ENCODE measurements at regions not wholly inside any gene's neighbourhood (a gene's known extent, or its start where the extent isn't known, plus 50 kb on each side); places are given as distances from the start of the nearest gene placed in this dataset.
"Not testable (repeated sequence)": the region's sequence is repeated elsewhere in the genome, so short reads cannot be mapped to it uniquely, and the experiment has no call there.

DNA sequence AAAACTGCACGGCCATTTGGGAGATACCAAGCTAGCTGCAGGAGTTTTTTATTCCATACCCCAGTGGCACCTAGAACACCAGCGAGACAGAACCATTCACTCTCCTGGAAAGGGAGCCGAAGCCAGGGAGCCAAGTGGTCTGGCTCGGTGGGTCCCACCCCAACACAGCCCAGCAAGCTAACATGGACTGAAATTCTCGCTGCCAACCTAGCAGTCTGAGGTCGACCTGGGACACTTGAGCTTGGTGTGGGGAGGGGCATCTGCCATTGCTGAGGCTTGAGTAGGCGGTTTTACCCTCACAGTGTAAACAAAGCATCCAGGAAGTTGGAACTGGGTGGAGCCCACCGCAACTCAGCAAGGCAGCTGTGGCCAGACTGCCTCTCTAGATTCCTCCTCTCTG lies 108.9 kb upstream of the CHD1 start:
- peak; percentile 28 for DNase-seq

DNA sequence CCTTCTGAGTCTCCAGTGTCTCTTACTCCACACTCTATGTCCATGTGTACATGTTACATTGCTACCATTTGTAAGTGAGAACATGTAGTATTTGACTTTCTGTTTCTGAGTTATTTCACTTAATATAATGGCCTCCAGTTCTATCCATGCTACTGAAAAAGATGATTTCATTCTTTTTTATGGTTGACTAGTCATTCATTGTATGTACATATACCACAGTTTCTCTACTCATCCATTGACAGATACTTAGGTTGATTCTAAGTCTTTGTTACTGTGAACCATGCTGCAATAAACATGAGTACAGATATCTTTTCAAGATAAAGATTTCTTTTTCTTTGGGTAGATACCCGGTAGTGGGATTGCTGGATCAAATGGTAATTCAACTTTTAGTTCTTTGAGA lies 107.1 kb upstream of the CHD1 start:
- no peak for DNase-seq

DNA sequence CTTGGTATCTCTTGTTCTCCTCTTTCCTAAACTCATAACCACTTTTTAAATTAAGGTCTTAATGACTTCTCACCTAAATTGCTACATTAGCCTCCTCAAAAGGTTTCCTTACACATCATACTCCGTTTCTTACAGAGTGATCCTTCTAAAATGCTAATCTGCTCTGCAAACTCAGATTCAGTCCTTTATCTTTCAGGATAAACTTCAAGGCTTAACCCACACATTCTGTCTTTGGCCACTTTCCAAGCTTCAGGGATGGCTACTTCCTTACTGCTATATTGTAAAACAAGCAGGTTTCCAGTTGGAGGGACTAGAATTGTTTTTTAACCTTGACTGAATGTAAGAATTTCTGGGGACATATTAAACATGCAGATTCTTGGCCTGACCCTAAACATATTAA lies 105.5 kb upstream of the CHD1 start:
- DNase-seq: no peak

DNA sequence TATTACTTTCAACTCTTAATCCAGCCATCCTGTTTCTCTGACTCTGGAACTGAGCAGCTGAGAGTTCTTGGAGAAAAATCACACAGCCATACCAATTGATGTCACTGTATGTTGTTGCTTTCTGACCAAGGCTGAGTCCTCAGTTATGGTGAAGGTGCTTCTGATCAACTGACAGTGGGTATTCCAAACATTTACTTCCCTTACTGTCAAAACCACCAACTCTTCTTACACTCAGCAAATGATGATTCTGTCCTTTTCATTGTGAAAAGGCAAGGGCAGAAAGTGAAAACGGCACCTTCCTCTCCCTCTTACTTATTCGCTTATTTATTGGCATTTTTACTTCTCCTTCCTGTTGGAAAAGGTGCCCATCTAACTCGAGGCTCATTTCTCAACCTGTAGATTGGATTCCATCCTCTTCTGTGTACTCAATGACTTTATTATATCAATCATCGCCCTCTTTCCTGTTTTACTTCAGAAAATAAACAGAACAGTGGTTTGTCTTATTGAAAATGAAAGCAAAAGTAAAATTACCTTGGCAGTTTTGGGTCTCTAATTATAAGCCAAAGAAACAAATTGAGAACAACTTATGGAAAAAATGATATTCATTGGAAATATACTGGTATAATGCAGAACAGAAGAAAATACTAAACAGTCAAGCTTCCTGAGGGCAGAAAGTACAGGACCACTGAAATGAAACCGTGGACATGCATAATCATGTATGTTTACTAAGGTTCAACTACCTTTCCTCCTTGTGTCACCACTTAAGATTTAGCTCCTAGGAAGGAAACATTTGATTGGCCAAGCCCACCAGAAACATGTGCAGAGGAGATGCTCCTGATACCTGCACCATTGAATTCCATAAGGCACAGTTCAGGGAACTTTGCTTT lies 104.5 kb upstream of the CHD1 start:
- DNase-seq: peak; percentile 39

DNA sequence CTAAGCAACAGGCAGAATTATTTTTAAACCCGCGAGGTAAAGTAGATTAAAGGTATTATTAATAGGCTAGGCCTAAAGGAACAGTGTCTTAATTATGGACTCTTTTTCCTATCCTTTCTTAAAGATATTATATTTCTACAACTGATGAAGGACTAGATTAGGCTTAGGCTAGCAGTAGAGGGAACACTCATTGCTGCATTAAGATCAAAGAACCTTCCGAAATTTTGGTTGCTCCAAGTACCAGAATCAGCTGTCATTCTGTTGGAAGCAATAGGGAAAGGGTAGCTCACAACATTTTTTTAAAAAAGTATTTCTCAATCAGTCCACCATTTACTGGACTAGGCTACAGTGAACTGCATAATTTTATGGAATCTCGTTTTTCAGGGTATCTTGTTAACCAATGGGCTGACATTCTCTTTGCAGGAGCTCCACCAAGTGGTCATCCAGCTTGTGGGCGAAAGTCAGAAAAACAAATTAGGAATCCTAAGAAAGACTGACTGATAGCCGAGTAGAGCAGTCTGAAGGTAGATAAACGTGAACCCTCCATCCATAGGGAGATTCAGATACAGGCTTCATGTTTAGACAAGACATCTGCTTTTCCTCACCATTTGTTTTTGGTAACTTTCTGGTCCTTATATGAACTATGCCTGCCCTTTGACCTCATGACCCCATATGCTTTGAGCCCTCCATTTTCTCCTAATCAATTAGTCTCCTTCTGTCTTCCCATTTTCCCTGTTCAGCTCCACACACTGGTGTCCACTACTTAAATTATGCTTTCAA lies 103.6 kb upstream of the CHD1 start:
- peak; percentile 58 for DNase-seq

DNA sequence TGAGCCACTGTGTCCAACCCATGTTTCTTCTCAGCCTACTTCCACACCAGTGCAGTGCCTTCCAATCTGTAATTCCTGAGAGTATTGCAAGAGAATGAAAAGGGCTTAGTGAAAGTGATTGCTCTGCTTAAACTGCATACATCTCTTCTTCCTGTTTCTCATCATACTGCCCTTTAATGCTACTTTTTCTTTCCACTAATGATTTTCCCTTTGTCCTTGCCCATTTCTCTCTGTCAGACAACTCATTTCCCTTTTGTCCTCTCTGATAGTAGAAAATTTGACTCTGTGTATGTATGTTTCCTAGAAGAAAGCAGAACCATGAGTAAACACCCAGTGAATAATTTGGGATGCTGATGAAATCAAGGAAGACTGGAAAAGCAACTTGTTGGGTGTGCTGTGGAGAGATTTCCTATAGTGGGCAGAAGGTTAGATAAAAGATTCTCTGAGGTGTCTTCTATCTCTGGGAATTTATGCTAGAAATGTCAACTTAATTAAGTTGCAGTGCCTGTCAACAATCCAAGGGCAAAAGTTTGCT lies 102.2 kb upstream of the CHD1 start:
- no peak for DNase-seq

DNA sequence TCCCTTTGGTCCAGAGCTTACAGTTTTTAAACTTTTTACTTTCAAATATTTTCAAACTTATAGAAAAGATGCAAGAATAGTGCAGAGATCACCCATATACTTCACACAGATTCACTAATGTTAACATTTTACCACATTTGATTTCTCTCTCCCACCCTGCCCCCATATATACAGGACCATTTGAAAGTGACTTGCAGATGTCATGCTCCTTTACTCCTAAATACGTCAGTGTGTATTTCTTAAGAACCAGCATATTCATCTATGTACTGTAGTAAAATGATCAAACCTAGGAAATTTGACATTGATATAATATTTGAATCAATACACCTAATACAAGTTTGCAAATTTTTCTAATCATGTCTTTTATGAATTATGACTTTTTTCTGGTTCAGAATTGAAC lies 100.4 kb upstream of the CHD1 start:
- DNase-seq: no peak

DNA sequence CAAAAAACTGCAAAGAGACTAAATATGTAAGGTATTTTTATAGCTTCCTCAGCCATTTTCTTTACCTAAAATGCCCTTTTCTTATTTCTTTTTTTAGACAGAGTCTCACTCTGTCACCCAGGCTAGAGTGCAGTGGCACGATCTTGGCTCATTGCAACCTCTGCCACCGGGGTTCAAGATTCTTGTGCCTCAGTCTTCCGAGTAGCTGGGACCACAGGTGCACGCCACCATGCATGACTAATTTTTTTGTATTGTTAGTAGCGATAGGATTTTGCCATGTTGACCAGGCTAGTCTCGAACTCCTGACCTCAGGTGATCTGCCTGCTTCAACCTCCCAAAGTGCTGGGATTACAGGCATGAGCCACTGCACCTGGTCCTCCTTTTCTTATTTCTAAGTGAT lies 99.4 kb upstream of the CHD1 start:
- DNase-seq: not testable (repeated sequence)

DNA sequence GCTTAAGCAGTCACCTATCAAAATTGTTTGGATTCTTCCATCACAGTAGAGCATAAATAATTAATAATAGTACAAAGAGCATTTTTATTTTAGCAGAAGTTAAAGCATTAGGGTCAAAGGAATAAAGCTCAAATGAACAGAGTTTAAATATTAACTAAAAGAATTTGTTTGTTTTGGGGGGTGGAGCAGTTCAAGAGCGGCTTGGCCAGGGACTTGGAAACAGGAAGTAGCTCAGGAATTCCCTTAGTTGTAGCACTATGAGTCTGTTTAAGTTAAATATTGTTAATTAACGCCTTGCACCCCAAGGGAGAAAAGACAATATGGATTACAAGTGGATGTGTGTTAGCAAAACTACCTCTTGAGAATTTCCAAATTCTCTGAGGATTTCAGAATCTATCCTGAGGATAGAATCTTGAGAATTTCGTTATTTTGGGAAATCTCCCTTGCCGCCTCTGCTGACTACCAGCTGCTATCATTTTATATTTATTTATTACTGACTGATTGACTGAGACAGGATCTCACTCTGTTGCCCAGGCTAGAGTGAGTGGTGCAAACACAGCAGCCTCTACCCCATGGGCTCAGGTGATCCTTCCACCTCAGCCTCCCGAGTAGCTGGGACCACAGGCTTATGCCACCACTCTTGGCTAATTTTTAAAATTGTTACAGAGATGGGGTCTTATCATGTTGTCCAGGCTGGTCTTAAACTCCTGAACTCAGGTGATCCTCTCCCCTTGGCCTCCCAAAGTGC lies 96.7 kb upstream of the CHD1 start:
- no peak for DNase-seq

DNA sequence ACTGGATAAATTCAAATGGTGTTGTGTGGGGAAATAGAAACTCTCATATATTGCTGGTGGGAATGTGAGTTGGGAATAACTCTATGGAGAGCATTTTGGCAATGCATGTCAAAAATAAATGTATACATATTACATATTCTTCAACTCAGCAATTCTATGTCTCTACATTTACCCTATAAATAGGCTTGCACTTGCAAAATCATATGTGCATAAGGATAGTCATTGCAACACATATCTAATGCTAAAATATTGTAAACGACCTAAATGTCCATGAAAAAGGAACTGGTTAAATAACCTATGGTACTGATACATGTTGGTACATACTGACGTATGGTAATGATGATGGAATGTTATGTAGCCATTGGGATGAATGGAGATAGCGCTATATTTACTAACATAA lies 94.5 kb upstream of the CHD1 start:
- DNase-seq: no peak

DNA sequence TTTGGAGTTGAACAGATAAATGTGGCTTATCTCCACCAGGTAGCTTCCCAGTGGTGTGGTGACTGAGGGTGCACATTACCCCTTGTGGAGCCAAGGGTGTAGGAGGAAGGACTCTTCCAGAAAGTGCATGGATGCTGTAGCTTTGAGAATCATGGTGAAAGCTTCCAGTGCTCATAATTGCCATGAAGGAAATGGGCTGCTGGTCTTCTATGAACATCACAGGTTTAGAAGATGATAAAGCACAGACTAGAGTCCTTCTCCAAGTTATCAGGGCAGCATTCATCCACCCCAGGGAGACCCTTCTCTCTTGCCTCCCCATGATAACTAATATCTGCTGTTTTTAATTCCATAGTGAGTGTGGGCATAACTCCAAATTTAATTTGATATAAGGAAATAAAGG lies 93.4 kb upstream of the CHD1 start:
- DNase-seq: no peak

DNA sequence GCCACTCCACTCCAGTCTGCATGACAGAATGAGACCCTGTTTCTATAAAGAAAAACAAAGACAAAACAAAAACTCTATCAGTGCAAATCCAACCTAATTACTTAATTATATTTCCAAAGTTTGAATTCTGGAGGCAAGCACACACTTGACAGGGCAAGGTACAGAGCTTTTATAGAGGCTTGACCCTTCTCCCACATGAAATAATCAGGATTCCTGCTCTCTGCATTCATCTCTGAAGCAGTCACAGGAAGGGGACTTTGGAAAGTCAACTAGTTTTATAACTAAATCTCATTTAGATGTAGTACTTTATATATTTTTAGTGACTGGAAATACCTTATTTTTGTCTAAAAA lies 91.9 kb upstream of the CHD1 start:
- DNase-seq: no peak

DNA sequence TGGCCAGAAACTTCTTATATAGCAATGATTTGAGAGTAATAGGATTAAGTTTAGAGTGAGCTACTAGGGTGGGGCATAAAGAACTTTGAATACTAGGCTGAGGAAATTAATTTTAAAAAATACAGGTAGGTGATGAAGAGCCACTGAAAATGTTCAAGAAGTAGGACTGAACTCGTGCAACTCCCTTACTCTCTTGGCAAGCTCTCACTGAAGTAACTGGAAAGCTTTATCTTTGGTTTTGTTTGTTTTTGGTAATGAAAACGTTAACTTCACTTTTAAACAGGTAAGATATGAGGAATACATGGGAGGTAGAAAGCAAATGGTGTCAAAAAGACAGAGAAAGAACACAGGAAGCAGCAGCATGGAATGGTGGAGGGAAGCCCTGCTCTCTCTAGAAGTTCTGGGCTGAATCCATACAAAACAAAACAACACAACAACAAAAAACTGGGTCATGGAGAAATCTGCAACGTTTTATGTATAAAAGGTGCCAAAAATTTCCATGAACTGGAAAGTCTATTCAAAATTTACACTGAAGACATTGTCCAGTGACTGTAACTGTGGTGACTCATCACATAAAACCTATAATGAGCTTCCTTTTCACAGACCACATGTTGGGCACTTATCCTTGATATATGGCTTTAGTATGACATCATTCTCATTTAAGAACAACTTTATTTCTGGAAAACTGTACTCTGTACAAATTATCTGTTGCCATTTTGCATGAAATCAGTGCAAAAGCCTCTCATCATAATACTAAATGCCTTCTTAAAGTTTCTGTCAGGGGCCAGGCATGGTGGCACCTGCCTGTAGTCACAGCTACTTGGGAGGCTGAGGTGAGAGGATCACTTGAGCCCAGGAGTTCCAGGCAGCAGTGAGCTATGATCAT lies 91.2 kb upstream of the CHD1 start:
- no peak for DNase-seq

DNA sequence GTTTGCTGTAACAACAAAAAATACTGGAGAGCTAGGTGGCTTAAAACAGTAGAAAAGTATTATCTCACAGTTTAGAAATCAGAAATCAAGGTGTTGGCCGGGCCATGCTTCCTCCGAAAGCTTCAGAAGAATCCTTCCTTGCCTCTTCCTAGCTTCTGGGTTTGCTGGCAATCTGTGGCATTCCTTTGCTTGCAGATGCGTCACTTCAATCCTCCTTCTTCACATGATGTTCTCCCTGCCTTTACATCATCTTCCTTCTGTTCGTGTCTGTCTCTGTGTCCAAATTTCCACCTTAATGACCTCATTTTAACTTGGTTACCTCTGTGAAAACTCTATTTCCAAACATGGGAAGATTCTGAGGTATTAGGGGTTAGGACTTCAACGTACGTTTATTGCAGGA lies 90.4 kb upstream of the CHD1 start:
- DNase-seq: no peak

DNA sequence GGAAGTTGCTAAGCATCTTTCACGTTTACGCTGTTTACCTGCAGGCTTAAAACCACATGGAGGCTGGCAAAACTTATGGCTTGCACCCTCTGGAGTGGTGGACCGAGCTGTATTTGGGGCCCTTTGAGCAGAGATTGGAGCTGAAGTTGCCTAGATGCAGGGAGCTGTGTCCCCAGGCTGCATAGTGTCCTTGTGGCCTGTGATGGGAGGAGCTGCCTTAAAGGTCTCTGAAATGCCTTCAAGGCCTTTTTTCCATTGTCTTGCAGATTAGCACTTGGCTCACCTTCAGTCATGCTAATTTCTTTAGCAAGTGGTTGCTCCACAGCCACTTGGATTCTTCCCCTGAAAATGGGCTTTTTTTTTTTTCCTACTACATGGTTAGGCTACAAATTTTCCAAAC lies 81.5 kb upstream of the CHD1 start:
- no peak for DNase-seq

DNA sequence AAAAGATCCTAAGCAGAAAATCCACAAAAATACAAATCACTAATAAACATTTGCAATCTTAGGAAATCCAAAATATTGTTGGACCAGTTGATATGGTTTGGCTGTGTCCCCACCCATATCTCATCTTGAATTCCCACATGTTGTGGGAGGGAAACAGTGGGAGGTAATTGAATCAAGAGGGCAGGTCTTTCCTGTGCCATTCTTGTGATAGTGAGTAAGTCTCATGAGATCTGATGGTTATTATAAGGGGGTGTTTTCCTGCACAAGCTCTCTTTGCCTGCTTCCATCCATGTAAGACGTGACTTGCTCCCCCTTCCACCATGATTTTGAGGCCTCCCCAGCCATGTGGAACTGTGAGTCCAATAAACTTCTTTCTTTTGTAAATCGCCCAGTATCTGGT lies 79.2 kb upstream of the CHD1 start:
- not testable (repeated sequence) for DNase-seq

DNA sequence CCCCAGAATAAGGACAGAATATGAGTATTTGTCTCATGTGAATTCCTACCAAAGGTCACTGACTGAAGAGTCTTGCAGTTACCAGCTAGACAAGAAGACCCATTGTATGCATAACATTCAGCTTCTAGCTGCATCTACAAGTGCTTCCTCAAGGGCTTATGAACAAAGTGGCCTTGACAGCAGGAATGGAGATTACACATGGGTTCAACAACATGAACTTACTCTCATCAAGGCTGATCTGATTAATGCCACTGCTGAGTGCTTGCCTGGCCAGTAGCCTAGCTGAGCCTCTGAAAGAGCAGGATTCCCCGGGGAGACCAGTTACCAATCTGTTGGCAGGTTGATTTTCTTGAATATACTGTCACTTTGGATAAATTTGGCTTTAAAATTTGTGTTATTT lies 76.7 kb upstream of the CHD1 start:
- no peak for DNase-seq

DNA sequence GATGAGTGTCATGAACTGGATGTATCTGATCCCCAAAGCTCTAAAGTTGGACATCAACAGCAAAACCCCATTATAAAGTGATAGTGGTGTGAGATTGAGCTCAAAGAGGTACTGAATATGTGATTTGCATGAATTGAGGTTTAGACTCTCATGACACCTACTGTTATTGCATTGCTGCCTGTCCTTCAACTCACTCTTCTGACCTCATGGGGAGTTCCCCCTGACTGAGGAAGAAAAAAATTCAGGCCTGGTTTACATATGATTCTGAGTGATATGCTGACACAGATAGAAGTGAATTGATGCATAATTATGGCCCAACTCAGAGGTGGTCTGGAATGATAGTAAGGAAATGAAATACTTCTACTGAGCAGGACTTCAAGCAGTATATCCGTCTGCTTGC lies 76.2 kb upstream of the CHD1 start:
- DNase-seq: peak; percentile 33

DNA sequence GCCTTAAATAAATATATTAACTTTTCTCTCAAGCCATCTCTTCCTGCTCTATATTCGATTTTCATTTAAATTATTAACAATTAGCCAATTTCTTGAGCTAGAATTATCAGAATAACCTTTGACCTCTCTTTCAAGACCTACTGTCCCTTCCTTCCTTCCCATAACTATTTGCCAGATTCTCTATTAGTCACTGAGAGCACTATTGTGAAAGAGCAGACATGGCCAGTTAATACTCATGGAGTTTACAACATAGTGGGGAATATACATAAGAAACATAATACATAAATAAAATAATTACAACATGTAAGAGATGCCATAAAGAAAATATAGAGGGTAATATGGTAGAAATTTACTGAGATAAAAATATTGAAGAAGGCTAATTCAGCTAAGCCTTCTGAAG lies 72.1 kb upstream of the CHD1 start:
- no peak for DNase-seq

DNA sequence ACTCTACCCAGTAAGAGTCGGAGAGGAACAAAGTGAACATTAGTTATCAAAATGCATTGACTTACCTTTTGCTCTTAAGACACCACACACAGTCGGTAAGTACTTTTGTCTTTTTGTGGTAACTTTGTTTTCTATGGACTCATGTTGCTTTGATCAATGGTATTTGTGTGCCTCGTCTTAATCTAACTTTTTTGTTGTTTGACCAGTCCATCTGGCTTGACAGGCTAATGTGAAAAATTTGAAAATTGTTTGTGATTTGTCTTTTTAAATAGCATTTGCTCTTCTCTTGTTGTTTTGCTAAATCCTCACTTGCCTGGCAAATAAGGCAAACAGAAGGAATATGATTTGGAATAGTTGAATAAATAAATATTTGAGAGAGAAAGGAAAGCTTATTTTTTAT lies 71.4 kb upstream of the CHD1 start:
- DNase-seq: no peak

DNA sequence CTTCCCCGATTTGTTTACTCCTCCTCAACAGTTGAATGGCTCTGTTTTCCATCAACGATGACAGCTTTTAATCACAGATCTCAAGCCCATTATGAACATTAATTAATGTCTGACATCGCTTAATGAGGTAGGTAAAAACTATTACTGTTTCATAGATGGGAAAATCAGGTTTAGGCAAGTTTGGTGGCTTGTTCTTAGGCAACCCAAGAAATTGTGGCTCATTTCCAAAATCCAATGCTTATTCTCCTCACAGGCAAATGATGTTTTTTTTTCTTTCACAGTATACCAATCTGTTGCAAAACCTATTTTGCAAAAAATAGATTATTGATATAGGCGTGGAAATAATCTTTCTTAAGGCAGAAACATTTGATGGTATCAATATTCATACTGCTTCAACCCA lies 70.8 kb upstream of the CHD1 start:
- DNase-seq: no peak

DNA sequence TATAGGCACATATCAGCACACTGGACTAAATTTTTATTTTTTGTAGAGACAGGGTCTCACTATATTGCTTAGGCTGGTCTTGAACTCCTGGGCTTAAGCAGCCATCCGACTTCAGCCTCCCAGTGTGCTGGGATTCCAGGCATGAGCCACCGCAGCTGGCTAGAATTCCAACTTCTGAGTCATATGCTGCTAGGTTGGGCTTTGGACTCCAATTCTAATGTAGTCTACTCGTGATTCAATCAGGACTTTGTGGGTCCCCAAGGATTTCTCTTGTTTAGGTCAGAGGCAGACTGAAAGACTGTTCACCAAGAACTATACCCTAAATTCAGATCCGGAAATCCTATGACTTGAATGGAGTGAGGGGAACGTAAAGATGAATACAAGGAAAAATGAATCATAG lies 68.2 kb upstream of the CHD1 start:
- no peak for DNase-seq

DNA sequence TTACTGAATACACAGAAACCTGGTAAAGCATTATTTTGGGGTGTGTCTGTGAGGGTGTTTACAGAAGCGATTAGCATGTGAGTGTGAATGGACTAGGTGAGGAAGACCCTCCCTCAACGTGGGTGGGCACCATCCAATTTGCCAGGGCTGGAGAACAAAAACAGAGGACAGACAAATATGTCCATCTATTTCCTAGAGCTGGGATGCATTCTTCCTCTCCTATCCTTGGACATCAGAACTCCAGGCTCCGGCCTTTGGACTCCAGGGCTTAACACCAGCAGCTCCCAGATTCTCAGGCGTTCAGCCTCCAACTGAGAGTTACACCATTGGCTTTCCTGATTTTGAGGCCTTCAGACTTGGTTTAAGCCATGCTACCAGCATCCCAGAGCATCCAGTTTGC lies 65.8 kb upstream of the CHD1 start:
- DNase-seq: no peak

All from activated CD4-positive, alpha-beta T cell treated with anti-CD3 and anti-CD28 coated beads, Interleukin-2, Interleukin-6, amounts not matched to agents 100 ng/mL and 50 ng/mL, durations not matched to agents 16 hours and 8 hours (primary cell).